D341Med (cell line): ENCODE measurements at regions not wholly inside any gene's neighbourhood (a gene's known extent, or its start where the extent isn't known, plus 50 kb on each side); places are given as distances from the start of the nearest gene placed in this dataset.

Experiments used
- DNase-seq: peaks from one replicate; pipeline ENCODE4 v3.0.0; 2012; ENCODE audit warnings: low spot score

GRCh38 chrX:104307341-104307740, 52.6 kb upstream of the ESX1 start:
- DNase-seq, result no peak

- no peak for DNase-seq
Observed at GRCh38 chrX:104306180-104306579, 51.4 kb upstream of the ESX1 start.
